HG02840 (cell line): ENCODE measurements at regions not wholly inside any gene's neighbourhood (a gene's known extent, or its start where the extent isn't known, plus 50 kb on each side); places are given as distances from the start of the nearest gene placed in this dataset.
"Not testable (repeated sequence)": the region's sequence is repeated elsewhere in the genome, so short reads cannot be mapped to it uniquely, and the experiment has no call there.

Source experiments
- ATAC-seq: cut with Tn5 transposase; IDR thresholded peaks from one replicate; pipeline ENCODE4 v1.9.1; 2021; ENCODE audit warnings: mild to moderate bottlenecking, moderate library complexity, moderate number of reproducible peaks; ENCODE audit not compliant: unreplicated experiment, low FRiP score

DNA sequence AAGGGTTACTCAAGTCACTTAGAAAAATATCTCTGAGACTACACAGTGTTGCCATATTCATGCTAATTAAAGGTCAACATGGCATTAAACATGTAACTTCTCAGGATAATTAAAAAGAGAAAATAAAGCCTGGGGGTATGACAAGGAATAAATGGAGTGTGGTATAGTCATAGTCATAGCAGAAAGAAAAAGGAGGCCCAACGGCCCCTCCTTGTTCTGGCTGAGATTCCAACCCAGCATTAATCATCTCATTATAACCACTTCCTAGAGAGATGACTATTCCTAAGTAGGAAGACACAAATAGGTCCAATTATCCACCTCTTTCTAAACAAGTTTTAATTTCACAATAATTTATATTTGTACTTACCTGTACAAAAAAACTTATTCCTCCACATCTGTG, 778.4 kb upstream of the AADAT start:
- ATAC-seq: no peak

DNA sequence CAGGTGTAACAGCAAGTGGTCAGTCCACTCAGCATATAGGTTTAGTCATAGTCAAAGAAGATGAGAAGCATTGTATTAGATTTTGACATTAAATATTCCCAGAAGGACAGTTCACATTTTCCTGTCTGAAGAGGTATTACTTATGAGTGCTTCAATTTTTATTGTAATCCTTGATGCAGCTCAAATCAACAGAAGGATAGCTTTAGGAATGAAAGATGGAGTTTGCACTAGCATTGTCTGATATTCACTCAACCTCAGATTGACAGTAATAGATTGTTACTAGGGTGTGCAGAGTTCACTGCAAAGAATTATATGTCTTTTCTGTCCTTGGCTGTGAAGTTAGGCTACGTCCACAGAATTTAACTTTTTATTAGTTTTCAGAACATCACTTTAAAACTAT, 764.3 kb upstream of the AADAT start:
- ATAC-seq: no peak

DNA sequence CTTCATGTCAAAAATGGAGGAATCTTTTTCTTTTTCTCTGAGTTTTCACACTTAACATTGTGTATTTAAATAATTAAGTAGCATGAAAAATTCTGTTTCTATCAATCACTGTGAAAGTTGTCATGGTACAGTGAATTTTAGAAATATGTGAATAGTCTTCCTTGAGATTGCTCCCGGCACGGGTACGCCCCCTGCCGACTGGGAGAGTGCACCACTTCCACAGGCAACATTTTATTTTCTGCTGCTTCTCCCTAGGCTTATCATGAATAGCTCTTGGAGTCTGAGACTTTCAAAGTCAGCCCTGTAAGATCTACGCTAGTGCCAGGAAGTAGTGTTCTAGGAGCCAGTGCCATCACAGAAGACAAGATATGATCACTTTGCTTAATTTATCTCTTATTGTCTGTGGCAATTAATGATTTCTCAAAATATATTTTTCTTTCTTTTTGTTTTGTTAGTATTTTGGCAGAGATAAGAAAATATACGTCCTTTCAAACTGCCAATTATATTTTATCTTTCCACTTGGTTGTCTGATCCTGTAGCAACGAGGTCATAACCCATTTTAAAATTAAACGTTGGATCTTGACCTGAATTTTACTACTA, 763.8 kb upstream of the AADAT start:
- ATAC-seq: peak; percentile 57

DNA sequence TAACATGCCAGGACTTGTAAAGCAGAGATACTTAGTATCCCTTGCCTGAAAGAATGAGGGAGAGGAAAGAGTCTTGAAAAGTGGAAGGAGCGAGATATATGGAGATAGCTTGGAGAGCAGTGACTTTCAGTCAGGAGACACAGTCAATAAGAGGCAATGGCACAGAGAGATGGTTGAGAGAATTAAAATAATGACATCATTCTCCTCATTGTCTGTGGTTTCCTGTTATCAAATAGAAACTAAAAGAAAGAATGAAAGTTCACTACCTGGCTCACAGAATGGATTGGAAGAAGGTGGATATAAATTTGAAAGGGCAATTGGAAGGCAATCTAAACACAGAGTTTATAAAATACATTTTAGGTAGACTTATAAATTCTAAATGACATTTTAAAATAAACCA, 760.2 kb upstream of the AADAT start:
- no peak for ATAC-seq

DNA sequence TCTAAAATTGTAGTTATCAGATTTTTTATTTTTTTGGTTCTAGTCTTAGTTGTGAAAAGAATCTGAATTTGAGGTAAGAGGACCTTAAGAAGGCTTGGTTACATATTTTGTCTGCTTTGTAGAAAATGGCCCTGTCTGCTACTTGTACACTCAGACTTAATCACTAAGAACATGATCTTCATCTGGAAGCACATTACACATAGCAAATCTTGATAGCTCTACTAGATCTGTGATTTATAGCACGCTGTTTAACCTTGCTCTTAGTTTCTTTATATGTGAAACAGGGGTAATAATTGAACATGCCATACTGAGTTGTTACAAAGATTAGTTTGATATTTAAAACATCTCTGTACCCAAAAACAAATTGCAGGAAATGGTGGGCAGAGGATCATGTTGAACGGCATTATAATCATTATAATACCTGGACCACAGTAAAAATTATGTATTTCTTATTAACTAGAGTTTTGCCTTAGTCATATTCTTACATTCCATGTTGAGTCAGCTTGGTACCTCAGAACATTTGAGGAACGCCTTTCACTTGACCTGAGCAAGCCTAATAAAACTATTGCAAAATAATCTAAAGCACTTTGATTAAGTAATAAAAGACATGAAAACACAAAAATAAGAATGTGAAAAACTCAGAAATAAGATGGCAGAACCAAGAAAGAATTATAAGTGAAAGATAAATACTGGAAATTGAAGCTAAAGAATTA, 738.0 kb upstream of the AADAT start:
- no peak for ATAC-seq

DNA sequence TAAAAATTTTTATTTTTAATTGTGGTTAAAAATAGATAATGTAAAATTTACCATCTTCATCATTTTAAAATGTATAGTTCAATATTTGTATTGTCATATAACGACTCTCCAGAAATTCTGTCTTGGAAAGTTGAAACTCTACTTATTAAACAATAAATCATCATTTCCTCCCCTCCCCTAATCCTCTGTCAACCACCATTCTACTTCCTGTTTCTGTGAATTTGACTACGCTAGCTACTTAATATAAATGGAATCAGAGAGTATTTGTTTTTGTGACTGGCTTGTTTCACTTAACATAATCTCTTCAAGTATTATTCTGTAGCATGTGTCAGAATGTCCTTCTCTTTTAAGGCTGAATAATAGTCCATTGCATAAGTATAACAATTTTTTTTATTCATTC, 729.0 kb upstream of the AADAT start:
- no peak for ATAC-seq

DNA sequence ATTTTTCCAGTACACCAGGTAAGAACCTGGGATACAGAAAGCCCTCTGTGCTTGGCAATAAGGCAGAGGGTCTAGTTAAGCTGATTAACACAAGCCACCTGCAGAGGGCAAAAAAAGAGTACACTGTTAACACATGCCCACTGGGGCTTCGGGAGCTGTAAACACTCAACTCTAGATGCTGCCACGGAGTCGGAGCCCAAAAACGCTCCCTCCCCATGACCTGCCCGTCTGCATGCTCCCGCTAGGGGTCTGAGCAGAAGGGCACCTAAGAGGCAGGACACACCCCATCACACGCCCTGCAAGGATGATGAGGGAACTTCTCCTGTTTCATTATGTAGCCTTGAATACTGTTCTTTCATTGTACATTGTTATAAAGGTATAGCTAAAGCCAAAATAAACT, 715.6 kb upstream of the AADAT start:
- ATAC-seq: no peak

DNA sequence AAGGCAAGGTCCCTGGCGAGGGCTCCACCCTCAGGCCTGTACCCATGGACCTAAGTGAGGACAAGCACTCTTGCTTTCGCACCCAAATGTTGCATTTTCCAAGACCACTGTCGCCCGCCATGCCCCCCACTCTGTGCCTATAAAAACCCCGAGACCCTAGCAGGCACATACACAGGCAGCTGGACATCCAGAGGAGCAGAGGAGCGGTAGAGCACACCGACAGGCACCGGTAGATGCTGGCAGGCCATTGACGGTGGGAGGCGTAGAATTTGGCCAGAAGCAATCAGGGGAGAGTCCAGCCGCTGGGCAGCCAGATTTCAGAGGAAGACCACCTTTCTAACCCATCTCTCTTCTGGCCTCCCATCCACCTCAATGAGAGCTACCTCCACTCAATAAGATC, 715.2 kb upstream of the AADAT start:
- ATAC-seq: no peak

DNA sequence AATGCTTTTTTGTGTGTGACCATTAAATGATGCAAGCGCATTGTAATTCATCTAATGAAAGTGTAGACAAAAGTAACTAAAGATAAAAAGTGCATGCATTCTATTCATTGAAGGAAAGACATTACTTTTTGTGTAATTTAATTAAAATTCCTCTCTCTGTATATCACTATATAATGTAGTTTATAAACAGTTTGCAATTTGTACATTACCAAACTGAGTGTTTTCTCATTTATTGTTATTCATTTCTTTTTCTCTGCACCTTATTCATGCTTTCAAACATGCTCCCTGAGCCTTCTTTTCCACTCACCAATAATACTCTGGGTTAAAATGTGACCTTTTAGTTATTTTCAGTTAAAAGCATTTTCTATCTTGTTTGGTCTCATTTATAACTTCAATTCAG, 713.7 kb upstream of the AADAT start:
- ATAC-seq: no peak

DNA sequence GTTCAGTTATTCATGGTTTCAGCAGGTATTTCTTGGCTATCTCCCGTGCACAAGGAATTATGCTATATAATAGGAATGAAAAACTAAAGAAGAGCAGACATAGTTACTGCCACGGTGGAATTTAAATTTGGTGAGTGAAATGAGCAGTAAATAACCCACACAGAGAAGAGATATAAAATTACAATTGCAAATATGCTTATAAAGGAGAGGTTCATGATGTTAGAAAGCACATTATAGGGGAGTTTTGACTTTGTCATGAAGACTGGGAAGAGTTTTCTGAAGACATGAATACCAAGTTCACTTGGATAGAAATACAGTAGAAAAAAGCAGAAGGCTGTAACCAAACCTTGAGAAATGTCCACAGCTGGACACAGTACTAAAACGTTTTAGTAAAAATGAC, 712.0 kb upstream of the AADAT start:
- ATAC-seq: no peak

DNA sequence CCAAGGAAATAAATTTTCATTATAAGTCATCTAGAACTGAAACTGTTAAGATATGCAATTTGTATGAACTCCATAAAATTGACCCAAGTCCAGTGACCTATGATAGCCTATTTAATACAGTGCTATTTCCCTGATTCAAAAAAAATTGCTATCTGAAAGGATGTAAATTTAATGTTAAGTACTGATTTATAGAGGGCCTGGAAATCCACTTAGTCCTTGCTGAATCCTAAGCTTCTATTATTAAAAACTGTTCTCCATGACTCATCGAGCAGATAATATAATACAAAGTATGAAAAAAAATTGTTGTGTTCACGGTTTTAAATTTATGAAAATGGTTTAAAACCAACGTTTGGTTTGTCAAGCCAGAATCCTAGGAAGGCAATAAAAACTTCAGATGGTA, 704.8 kb upstream of the AADAT start:
- ATAC-seq: no peak

DNA sequence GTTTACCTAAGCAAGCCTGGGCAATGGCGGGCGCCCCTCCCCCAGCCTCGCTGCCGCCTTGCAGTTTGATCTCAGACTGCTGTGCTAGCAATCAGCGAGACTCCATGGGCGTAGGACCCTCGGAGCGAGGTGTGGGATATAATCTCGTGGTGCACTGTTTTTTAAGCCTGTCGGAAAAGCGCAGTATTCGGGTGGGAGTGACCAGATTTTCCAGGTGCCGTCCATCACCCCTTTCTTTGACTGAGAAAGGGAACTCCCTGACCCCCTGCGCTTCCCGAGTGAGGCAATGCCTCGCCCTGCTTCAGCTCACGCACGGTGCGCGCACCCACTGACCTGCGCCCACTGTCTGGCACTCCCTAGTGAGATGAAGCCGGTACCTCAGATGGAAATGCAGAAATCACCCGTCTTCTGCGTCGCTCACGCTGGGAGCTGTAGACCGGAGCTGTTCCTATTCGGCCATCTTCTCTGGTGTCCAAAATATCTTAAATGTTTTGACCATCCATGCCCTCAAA, 698.8 kb upstream of the AADAT start:
- ATAC-seq: not testable (repeated sequence)

DNA sequence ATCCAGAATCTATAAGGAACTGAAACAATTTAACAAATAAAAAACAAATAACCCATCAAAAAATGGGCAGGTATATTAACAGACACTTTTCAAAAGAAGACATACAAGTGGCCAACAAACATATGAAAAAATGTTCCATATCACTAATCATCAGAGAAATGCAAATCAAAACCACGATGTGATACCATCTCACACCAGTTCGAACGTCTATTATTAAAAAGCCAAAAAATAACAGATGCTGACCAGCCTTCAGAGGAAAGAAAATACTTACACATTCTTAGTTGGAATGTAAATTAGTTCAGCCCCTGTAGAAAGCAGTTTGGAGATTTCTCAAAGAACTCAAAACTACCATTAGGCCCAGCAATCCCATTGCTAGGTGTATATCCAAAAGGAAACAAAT, 687.9 kb upstream of the AADAT start:
- ATAC-seq: no peak

DNA sequence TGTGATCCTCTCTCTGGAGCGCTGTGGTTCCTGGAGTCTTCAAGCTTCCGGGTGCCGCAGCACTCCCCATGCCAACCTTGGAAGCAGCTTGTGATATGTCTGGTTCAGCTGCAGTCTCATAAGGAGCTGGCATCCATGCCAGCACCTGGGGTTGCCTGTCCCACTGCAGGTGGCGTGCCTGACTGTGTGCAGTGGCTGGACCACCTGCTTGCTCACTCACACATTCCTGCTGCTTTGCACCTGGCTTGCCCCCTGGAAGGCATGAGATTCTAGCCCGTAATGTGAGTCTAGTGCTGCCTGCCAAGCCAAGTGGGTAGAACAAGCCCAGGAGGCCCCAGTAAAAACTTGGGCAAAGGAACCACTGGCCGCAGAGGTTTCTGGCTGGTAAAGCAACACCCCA, 687.2 kb upstream of the AADAT start:
- no peak for ATAC-seq

DNA sequence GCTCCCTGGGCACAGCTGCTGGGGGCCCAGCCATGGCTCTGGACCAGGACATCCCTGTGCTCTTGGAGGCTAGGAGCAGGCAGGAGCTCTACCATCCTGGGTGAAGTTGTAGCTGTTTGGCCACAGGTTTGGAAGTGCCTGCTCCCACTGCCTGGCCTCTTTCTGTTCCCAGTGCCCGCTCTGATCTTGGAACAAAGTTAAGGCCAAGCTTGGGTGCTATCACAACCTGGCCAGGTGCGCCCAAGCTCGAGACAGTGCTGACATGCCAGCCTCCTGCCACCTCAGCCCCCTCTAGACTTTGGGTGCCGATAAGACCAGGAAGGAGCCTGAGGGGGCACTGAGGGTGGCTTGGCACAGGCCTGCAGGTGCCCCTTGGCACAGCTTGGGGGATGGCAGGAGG, 686.1 kb upstream of the AADAT start:
- no peak for ATAC-seq

DNA sequence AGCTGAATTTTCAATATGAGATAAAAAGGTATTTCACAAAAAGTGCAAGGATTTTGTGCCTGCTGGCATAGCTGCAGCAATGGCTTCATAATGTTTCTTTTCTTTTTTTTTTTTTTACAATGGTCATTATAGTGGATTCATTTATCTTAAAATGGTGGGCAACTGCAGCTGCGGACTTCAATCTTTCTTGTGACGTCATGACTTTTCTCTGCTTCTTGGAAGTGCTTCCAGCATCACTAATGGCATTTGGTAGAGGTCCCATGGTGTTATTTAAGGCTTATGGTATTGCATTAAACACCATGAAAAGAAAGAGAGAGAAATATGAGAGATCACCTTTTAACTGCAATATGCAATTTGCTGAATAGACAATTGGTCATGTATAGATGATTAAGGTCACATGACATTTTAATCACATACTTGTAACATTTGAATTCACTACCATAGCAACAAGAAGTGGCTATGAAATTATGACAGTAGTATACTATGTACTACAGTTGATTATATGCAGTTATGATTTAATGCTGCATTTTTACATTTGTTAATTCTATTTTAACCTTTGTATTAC, 684.0 kb upstream of the AADAT start:
- ATAC-seq: no peak

DNA sequence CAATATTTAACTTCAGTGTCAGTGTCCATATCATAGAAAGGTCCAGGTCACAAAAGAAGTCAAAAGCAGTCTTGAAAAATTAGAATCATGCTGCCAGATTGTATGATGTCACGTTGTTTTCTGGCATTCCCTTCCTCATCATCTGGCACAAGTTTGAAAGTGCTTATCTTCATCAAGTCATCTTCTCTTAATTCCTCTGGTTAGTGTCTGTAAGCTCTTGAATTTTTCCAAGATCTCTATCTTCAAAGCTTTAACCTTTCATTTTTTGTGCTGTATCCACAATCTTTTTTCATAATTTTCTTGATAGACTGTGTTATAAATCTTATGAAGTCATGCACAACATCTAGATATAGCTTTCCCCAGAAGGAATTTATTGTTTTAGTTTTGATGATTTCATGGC, 682.7 kb upstream of the AADAT start:
- no peak for ATAC-seq

DNA sequence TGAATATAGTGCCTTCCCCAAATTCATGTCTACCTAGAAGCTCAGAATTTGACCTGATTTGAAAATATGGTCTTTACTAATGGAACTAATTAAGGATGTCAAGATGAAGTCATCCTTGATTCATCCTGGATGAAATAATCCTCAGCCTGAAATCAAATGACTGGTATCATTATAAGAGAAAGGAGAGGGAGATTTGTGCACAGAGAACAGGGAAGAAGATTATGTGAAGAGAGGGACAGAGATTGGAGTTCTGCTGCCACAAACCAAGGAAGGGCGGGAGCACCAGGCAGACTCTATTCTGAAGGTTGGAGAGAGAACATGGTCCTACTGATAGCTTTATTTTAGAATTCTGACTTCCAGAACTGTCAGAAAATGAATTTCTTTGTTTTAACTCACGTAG, 680.9 kb upstream of the AADAT start:
- ATAC-seq: no peak

DNA sequence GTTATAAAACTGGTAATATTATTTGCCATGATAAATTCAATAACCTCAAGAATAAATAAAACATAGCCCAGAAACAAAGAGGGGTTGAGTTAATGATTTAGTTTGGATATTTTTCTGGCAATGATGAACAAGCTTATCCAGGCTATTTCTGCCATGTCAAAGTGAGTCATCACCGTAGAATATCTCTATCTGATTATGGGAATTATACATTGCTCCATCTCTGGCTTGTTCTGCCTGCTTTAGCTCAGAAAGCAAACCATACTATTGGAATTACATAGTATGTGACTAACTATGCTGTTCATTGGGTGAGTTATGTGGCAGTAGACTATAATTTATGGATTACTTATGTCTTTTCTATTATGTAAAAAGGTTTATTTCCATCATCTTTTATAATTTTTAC, 680.1 kb upstream of the AADAT start:
- ATAC-seq: no peak

DNA sequence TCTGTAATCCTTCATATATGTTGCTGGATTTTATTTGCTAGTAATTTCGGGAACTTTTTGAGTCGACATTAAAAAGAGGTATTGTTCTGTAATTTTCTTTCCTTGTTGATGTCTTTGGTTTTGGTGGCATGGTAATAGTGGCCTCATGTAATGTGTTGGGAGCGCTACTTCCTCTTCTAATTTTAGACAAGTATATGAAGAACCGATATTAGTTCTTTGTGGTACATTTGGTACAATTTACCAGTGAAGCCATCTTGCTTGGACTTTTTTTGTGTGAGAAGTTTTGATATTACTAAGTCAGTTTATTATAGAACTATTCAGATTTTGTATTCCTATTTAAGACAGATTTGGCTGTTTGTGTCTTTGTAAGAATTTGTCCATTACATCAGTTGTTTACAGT, 669.2 kb upstream of the AADAT start:
- no peak for ATAC-seq

DNA sequence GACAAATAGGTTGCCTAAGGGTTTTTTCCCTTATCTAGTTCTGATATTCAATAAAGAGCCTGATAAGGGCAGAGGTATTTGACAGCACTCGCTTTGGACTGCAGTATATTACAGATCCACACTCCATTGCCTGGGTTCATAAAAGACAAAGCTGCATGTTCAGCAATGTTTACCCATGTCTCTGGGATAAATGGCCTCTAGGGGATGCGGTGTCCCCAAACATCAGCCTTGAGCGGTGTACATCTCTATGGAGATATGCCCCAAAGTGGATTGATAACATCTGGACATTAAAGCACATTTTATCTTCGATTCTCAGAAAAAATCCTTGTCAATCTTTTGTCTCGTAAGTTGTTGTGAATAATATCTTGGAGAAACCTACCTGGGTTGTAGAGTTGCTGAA, 660.8 kb upstream of the AADAT start:
- ATAC-seq: no peak

DNA sequence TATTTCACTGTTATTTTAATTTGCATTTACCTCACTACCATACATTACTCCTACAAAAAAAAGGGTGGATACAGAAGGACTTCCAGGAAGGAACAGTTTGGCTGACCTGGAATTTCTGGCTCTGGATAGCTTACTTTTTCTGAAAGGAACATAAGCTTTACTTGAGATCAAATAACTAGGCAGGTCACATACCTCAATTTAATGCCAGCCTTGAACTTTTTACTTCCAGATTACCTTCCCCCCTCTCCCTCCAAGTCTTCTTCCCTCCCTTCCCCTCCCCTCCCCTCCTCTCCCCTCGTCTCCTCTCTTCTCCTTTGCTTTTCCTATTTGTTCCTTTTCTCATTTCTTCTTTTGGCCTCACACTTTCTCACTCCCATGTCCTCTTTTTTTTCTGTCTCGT, 659.2 kb upstream of the AADAT start:
- no peak for ATAC-seq
